Calu3 (cell line): ENCODE measurements at regions not wholly inside any gene's neighbourhood (a gene's known extent, or its start where the extent isn't known, plus 50 kb on each side); places are given as distances from the start of the nearest gene placed in this dataset.
A peak's percentile ranks its signal among the peaks of the same experiment; 100 is the strongest.

Source experiments
- BruUV-seq: library from RNA; stranded (reverse); fragments of 400-500 nt; replicated peaks from 2 replicates; lab custom pipeline; 2021; lab: Mats Ljungman, UMichigan
- CTCF ChIA-PET: fragments of 300-600 bp; sonication (Branson Sonifier 250); formaldehyde crosslinking; loops from one replicate; lab custom pipeline; 2022; ENCODE audit warnings: antibody characterized with exemption; lab: Charles Lee
- DNase-seq: peaks from one replicate; pipeline ENCODE4 v3.0.0; 2022
- H3K27ac Mint-ChIP-seq: one replicate; pipeline ENCODE4 v1.8.0; 2022; ENCODE audit warnings: mixed read lengths; ENCODE audit not compliant: unreplicated experiment
- H3K27me3 Mint-ChIP-seq: one replicate; pipeline ENCODE4 v1.8.0; 2022; ENCODE audit warnings: mixed read lengths; ENCODE audit not compliant: unreplicated experiment
- H3K36me3 Mint-ChIP-seq: one replicate; pipeline ENCODE4 v1.8.0; 2022; ENCODE audit warnings: mild to moderate bottlenecking, moderate library complexity, mixed read lengths; ENCODE audit not compliant: insufficient read depth, unreplicated experiment
- H3K4me1 Mint-ChIP-seq: one replicate; pipeline ENCODE4 v1.8.0; 2022; ENCODE audit warnings: mild to moderate bottlenecking, low read depth, mixed read lengths; ENCODE audit not compliant: unreplicated experiment
- H3K4me3 Mint-ChIP-seq: one replicate; pipeline ENCODE4 v1.8.0; 2022; ENCODE audit warnings: mild to moderate bottlenecking, low read depth, moderate library complexity, mixed read lengths; ENCODE audit not compliant: unreplicated experiment
- H3K9me3 Mint-ChIP-seq: one replicate; pipeline ENCODE4 v1.8.0; 2022; ENCODE audit warnings: low read depth, mixed read lengths; ENCODE audit not compliant: unreplicated experiment
- intact Hi-C: fragments of 100-400 bp; cut with micrococcal nuclease; formaldehyde crosslinking; loops from one replicate; pipeline ENCODE4 v1.10.0; 2022; ENCODE audit not compliant: unreplicated experiment
- TF ChIP-seq, protein P1 (sequence below): fragments of 200-600 bp; IDR thresholded peaks from one replicate; pipeline ENCODE4 v1.8.0; 2022; ENCODE audit warnings: antibody characterized with exemption; ENCODE audit not compliant: unreplicated experiment

DNA sequence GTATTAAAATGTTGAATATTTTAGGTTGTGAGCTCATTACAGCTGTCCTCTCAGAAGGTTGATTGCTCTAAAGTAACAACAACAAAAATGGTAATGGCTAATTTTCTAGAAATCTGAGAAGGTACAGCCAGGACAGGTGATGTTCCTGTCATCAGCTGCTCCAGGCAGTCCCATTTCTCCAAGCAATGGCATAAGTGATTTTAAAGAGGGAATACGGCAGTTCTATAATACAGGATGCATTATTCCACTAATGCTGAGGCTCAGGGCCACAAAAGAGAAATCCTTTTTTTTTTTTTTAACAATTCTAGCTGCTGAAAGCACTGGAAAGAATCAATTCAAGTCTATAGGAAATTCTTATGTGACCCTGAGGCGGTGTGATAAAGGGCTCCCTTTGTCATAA lies 199.9 kb downstream of the PMAIP1 start:
- no peak overlapping the region for H3K4me3 Mint-ChIP-seq
- H3K27ac Mint-ChIP-seq = no peak overlapping the region
- no peaks in the 10 kb centered on the region for H3K27me3 Mint-ChIP-seq
- CTCF ChIA-PET = interaction anchor here (1.0 kb wide), 1 partner anchor 395 kb away, joined by 4 read pairs; no protein-coding TSS in a partner anchor
- H3K36me3 Mint-ChIP-seq = no peaks in the 10 kb centered on the region
- H3K9me3 Mint-ChIP-seq = peaks cover 3% of the 10 kb centered on the region
- no TSS peak for BruUV-seq
- DNase-seq = no peak
- peaks cover 7% of the 10 kb centered on the region for H3K4me1 Mint-ChIP-seq
- intact Hi-C loops = no loop called here
- TF ChIP-seq, protein P1, sequence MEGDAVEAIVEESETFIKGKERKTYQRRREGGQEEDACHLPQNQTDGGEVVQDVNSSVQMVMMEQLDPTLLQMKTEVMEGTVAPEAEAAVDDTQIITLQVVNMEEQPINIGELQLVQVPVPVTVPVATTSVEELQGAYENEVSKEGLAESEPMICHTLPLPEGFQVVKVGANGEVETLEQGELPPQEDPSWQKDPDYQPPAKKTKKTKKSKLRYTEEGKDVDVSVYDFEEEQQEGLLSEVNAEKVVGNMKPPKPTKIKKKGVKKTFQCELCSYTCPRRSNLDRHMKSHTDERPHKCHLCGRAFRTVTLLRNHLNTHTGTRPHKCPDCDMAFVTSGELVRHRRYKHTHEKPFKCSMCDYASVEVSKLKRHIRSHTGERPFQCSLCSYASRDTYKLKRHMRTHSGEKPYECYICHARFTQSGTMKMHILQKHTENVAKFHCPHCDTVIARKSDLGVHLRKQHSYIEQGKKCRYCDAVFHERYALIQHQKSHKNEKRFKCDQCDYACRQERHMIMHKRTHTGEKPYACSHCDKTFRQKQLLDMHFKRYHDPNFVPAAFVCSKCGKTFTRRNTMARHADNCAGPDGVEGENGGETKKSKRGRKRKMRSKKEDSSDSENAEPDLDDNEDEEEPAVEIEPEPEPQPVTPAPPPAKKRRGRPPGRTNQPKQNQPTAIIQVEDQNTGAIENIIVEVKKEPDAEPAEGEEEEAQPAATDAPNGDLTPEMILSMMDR = no peak

DNA sequence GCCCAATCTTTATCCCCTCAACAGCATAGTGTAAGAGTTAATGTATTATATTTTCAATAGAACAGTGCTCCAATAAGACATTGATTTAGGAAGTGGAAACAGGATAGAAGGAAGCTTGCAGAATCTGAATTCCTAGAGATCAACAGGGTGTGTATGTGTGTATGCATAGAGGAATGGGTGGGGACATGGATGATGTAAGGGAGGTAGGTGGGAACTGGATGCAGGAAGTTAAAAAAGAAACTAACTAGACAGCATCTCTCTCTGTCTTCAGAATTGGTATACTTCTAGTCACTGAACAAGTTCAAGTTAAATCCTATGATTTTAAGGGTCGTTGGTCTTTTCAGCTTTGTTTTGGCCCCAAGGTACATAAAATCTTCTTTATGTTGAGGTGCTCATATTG lies 196.6 kb downstream of the PMAIP1 start:
- peak overlapping the region; percentile 17 for H3K27ac Mint-ChIP-seq
- CTCF ChIA-PET = interaction anchor here (0.6 kb wide), 1 partner anchor 30 kb away, joined by 4 read pairs; no protein-coding TSS in a partner anchor
- no peak for DNase-seq
- peaks cover 7% of the 10 kb centered on the region for H3K9me3 Mint-ChIP-seq
- TF ChIP-seq, protein P1 = no peak
- intact Hi-C loops = no loop called here
- no peaks in the 10 kb centered on the region for H3K36me3 Mint-ChIP-seq
- BruUV-seq = no TSS peak
- peaks cover 7% of the 10 kb centered on the region for H3K4me1 Mint-ChIP-seq
- no peak overlapping the region for H3K4me3 Mint-ChIP-seq
- H3K27me3 Mint-ChIP-seq = no peaks in the 10 kb centered on the region

DNA sequence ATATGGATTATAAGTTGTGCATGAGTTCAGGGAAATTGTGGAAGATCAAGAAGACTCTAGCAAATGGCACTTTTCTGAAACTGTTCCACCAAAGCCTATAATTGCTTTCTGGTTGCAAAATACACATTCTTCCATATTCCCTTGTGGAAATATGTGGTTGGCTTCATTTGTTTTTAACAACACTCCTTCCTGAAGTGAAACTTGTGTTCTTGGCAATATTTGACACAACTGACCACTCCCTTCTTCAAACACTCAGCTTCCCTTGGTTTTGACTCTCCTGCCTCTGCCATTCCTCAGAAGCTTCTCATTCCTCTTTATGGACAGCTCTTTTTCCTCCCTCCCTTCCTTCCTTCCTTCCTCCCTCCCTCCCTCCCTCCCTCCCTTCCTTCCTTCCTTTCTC lies 192.3 kb downstream of the PMAIP1 start:
- no peak for DNase-seq
- Mint-ChIP-seq H3K4me1 (peaks cover 7% of the 10 kb centered on the region), H3K27ac (no peak overlapping the region), H3K27me3 (no peaks in the 10 kb centered on the region), H3K9me3 (peaks cover 4% of the 10 kb centered on the region), H3K36me3 (no peaks in the 10 kb centered on the region), H3K4me3 (no peak overlapping the region)
- CTCF ChIA-PET = no interaction called here
- intact Hi-C loops = no loop called here
- BruUV-seq = no TSS peak
- TF ChIP-seq, protein P1 = no peak

DNA sequence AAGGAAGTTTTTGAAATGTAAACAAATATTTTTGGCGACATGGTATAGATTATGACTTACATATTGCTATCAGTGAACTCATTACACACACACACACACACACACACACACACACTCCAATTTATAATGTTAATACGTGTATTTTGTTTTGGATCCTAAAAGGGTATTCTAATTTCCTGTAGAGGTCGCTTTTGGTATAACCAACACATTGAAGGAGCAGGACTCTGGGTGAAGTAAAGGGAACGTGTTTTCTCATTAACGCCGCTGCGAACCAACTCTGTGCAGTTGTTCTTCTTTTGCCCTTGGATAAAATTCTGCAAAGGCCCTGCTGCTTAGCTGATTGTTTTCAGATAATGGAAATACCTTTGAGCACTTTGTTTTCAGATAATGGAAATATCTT lies 190.4 kb downstream of the PMAIP1 start:
- Mint-ChIP-seq H3K4me1 (no peaks in the 10 kb centered on the region), H3K27ac (no peak overlapping the region), H3K4me3 (no peak overlapping the region), H3K36me3 (no peaks in the 10 kb centered on the region), H3K9me3 (peaks cover 4% of the 10 kb centered on the region), H3K27me3 (no peaks in the 10 kb centered on the region)
- intact Hi-C loops = loop anchor here (1.0 kb wide), 1 partner anchor 324 kb away; no protein-coding TSS in a partner anchor
- no TSS peak for BruUV-seq
- TF ChIP-seq, protein P1 = no peak
- CTCF ChIA-PET = interaction anchor here (0.9 kb wide), 1 partner anchor 324 kb away, joined by 3 read pairs; no protein-coding TSS in a partner anchor
- no peak for DNase-seq
